RPMI7951 (cell line): ENCODE measurements at regions not wholly inside any gene's neighbourhood (a gene's known extent, or its start where the extent isn't known, plus 50 kb on each side); places are given as distances from the start of the nearest gene placed in this dataset.

ENCODE experiments used
- DNase-seq: peaks from one replicate; pipeline ENCODE4 v3.0.0-alpha.2; 2012; ENCODE audit warnings: low read depth

- DNase-seq = peak; percentile 97
Observed at GRCh38 chr2:37590119-37590571, 81.3 kb downstream of the CDC42EP3 start.
